ENCODE measurements at regions not wholly inside any gene's neighbourhood (a gene's known extent, or its start where the extent isn't known, plus 50 kb on each side); places are given as distances from the start of the nearest gene placed in this dataset.

GRCh38 chr2:13020469-13020868 lies 303.7 kb downstream of the TRIB2 start:
- no peaks in the 10 kb centered on the region for H3K4me1 Mint-ChIP-seq (ENCODE audit: low read depth)
- no peak overlapping the region for H3K27ac Mint-ChIP-seq
- H3K36me3 Mint-ChIP-seq (ENCODE audit: low read depth), result no peaks in the 10 kb centered on the region
- intact Hi-C loops (cut with micrococcal nuclease), result no loop called here
- no peaks in the 10 kb centered on the region for H3K9me3 Mint-ChIP-seq
- no peak overlapping the region for H3K4me3 Mint-ChIP-seq (ENCODE audit: low read depth)
- peaks cover 33% of the 10 kb centered on the region for H3K27me3 Mint-ChIP-seq (ENCODE audit: low read depth)
- no peak for DNase-seq (ENCODE audit: low spot score)

GRCh38 chr2:13021470-13021957 lies 304.8 kb downstream of the TRIB2 start:
- Mint-ChIP-seq H3K4me3 (ENCODE audit: low read depth) (no peak overlapping the region), H3K9me3 (no peaks in the 10 kb centered on the region), H3K27ac (no peak overlapping the region), H3K27me3 (ENCODE audit: low read depth) (peaks cover 31% of the 10 kb centered on the region), H3K4me1 (ENCODE audit: low read depth) (no peaks in the 10 kb centered on the region), H3K36me3 (ENCODE audit: low read depth) (no peaks in the 10 kb centered on the region)
- no peak for DNase-seq (ENCODE audit: low spot score)
- intact Hi-C loops (cut with micrococcal nuclease), result no loop called here

GRCh38 chr2:13030606-13031005 lies 313.9 kb downstream of the TRIB2 start:
- no peak overlapping the region for H3K4me3 Mint-ChIP-seq (ENCODE audit: low read depth)
- DNase-seq (ENCODE audit: low spot score), result no peak
- no peaks in the 10 kb centered on the region for H3K9me3 Mint-ChIP-seq
- H3K27ac Mint-ChIP-seq, result no peak overlapping the region
- intact Hi-C loops (cut with micrococcal nuclease), result no loop called here
- no peaks in the 10 kb centered on the region for H3K36me3 Mint-ChIP-seq (ENCODE audit: low read depth)
- H3K27me3 Mint-ChIP-seq (ENCODE audit: low read depth), result peaks cover 5% of the 10 kb centered on the region
- H3K4me1 Mint-ChIP-seq (ENCODE audit: low read depth), result no peaks in the 10 kb centered on the region

GRCh38 chr2:13034861-13035260 lies 318.1 kb downstream of the TRIB2 start:
- no peak for DNase-seq (ENCODE audit: low spot score)
- H3K4me3 Mint-ChIP-seq (ENCODE audit: low read depth), result no peak overlapping the region
- no peak overlapping the region for H3K27ac Mint-ChIP-seq
- no peaks in the 10 kb centered on the region for H3K36me3 Mint-ChIP-seq (ENCODE audit: low read depth)
- no peaks in the 10 kb centered on the region for H3K27me3 Mint-ChIP-seq (ENCODE audit: low read depth)
- intact Hi-C loops (cut with micrococcal nuclease), result no loop called here
- no peaks in the 10 kb centered on the region for H3K4me1 Mint-ChIP-seq (ENCODE audit: low read depth)
- H3K9me3 Mint-ChIP-seq, result no peaks in the 10 kb centered on the region

- H3K36me3 Mint-ChIP-seq (ENCODE audit: low read depth), result no peaks in the 10 kb centered on the region
- no peak overlapping the region for H3K27ac Mint-ChIP-seq
- no peaks in the 10 kb centered on the region for H3K4me1 Mint-ChIP-seq (ENCODE audit: low read depth)
- no peak overlapping the region for H3K4me3 Mint-ChIP-seq (ENCODE audit: low read depth)
- no peak for DNase-seq (ENCODE audit: low spot score)
- intact Hi-C loops (cut with micrococcal nuclease), result no loop called here
- H3K9me3 Mint-ChIP-seq, result no peaks in the 10 kb centered on the region
- no peaks in the 10 kb centered on the region for H3K27me3 Mint-ChIP-seq (ENCODE audit: low read depth)
These were observed 319.1 kb downstream of the TRIB2 start for GRCh38 chr2:13035866-13036265.

GRCh38 chr2:13040043-13040442 lies 323.3 kb downstream of the TRIB2 start:
- no peaks in the 10 kb centered on the region for H3K27me3 Mint-ChIP-seq (ENCODE audit: low read depth)
- intact Hi-C loops (cut with micrococcal nuclease), result no loop called here
- no peak for DNase-seq (ENCODE audit: low spot score)

GRCh38 chr2:13046557-13047165 lies 329.9 kb downstream of the TRIB2 start:
- Mint-ChIP-seq H3K9me3 (no peaks in the 10 kb centered on the region), H3K27ac (no peak overlapping the region)
- intact Hi-C loops (cut with micrococcal nuclease), result no loop called here

More at GRCh38 chr2:13040043-13040442, 323.3 kb downstream of the TRIB2 start:
- Mint-ChIP-seq H3K4me1 (ENCODE audit: low read depth) (no peaks in the 10 kb centered on the region), H3K4me3 (ENCODE audit: low read depth) (no peak overlapping the region), H3K36me3 (ENCODE audit: low read depth) (no peaks in the 10 kb centered on the region), H3K27ac (no peak overlapping the region), H3K9me3 (no peaks in the 10 kb centered on the region)

GRCh38 chr2:13050764-13051163 lies 334.0 kb downstream of the TRIB2 start:
- intact Hi-C loops (cut with micrococcal nuclease), result no loop called here
- Mint-ChIP-seq H3K27me3 (ENCODE audit: low read depth) (peaks cover 4% of the 10 kb centered on the region), H3K9me3 (no peaks in the 10 kb centered on the region), H3K27ac (no peak overlapping the region), H3K36me3 (ENCODE audit: low read depth) (no peaks in the 10 kb centered on the region), H3K4me3 (ENCODE audit: low read depth) (no peak overlapping the region), H3K4me1 (ENCODE audit: low read depth) (no peaks in the 10 kb centered on the region)
- DNase-seq (ENCODE audit: low spot score), result no peak

More at GRCh38 chr2:13046557-13047165, 329.9 kb downstream of the TRIB2 start:
- Mint-ChIP-seq H3K36me3 (ENCODE audit: low read depth) (no peaks in the 10 kb centered on the region), H3K4me3 (ENCODE audit: low read depth) (no peak overlapping the region), H3K4me1 (ENCODE audit: low read depth) (no peaks in the 10 kb centered on the region), H3K27me3 (ENCODE audit: low read depth) (peaks cover 1% of the 10 kb centered on the region)
- DNase-seq (ENCODE audit: low spot score), result no peak

- Mint-ChIP-seq H3K27ac (no peak overlapping the region), H3K4me3 (ENCODE audit: low read depth) (no peak overlapping the region), H3K9me3 (no peaks in the 10 kb centered on the region), H3K4me1 (ENCODE audit: low read depth) (no peaks in the 10 kb centered on the region), H3K36me3 (ENCODE audit: low read depth) (no peaks in the 10 kb centered on the region), H3K27me3 (ENCODE audit: low read depth) (peaks cover 4% of the 10 kb centered on the region)
- intact Hi-C loops (cut with micrococcal nuclease), result no loop called here
- no peak for DNase-seq (ENCODE audit: low spot score)
These were observed 335.8 kb downstream of the TRIB2 start for GRCh38 chr2:13052547-13052946.

- Mint-ChIP-seq H3K4me3 (ENCODE audit: low read depth) (no peak overlapping the region), H3K36me3 (ENCODE audit: low read depth) (no peaks in the 10 kb centered on the region), H3K9me3 (no peaks in the 10 kb centered on the region), H3K27me3 (ENCODE audit: low read depth) (peaks cover 3% of the 10 kb centered on the region), H3K4me1 (ENCODE audit: low read depth) (no peaks in the 10 kb centered on the region), H3K27ac (no peak overlapping the region)
- intact Hi-C loops (cut with micrococcal nuclease), result no loop called here
- DNase-seq (ENCODE audit: low spot score), result no peak
These were observed 339.6 kb downstream of the TRIB2 start for GRCh38 chr2:13056259-13056843.

- Mint-ChIP-seq H3K36me3 (ENCODE audit: low read depth) (no peaks in the 10 kb centered on the region), H3K27me3 (ENCODE audit: low read depth) (peaks cover 3% of the 10 kb centered on the region), H3K9me3 (no peaks in the 10 kb centered on the region), H3K4me1 (ENCODE audit: low read depth) (no peaks in the 10 kb centered on the region), H3K27ac (no peak overlapping the region), H3K4me3 (ENCODE audit: low read depth) (no peak overlapping the region)
- no peak for DNase-seq (ENCODE audit: low spot score)
- intact Hi-C loops (cut with micrococcal nuclease), result no loop called here
These were observed 340.9 kb downstream of the TRIB2 start for GRCh38 chr2:13057671-13058070.

GRCh38 chr2:13066676-13067075 lies 349.9 kb downstream of the TRIB2 start:
- H3K9me3 Mint-ChIP-seq, result no peaks in the 10 kb centered on the region
- intact Hi-C loops (cut with micrococcal nuclease), result no loop called here
- DNase-seq (ENCODE audit: low spot score), result no peak
- no peaks in the 10 kb centered on the region for H3K4me1 Mint-ChIP-seq (ENCODE audit: low read depth)
- H3K36me3 Mint-ChIP-seq (ENCODE audit: low read depth), result no peaks in the 10 kb centered on the region
- no peak overlapping the region for H3K27ac Mint-ChIP-seq
- peaks cover 4% of the 10 kb centered on the region for H3K27me3 Mint-ChIP-seq (ENCODE audit: low read depth)
- H3K4me3 Mint-ChIP-seq (ENCODE audit: low read depth), result no peak overlapping the region

- intact Hi-C loops (cut with micrococcal nuclease), result no loop called here
- H3K27ac Mint-ChIP-seq, result no peak overlapping the region
- H3K36me3 Mint-ChIP-seq (ENCODE audit: low read depth), result no peaks in the 10 kb centered on the region
- DNase-seq (ENCODE audit: low spot score), result no peak
- no peaks in the 10 kb centered on the region for H3K9me3 Mint-ChIP-seq
- H3K27me3 Mint-ChIP-seq (ENCODE audit: low read depth), result peaks cover 4% of the 10 kb centered on the region
- H3K4me1 Mint-ChIP-seq (ENCODE audit: low read depth), result no peaks in the 10 kb centered on the region
- H3K4me3 Mint-ChIP-seq (ENCODE audit: low read depth), result no peak overlapping the region
These were observed 350.8 kb downstream of the TRIB2 start for GRCh38 chr2:13067508-13067907.
